Hypothalamus (tissue), 51 donors: ENCODE measurements at regions not wholly inside any gene's neighbourhood (a gene's known extent, or its start where the extent isn't known, plus 50 kb on each side); places are given as distances from the start of the nearest gene placed in this dataset.

Experiments used
- DNase-seq, 51 donors: peaks; one replicate each; lab custom pipeline; 2025; lab: John Stamatoyannopoulos, UW

- no peak for DNase-seq
These were observed 147.0 kb upstream of the NTM start for GRCh38 chr11:131223198-131223991.

- DNase-seq, result no peak
These were observed 142.0 kb upstream of the NTM start for GRCh38 chr11:131228378-131228777.

GRCh38 chr11:131229221-131229620 is 141.2 kb upstream of the NTM start:
- DNase-seq, result peak in 4 of 51 donors; percentile 5 to 23 (median 9)

GRCh38 chr11:131231317-131231940 is 139.0 kb upstream of the NTM start:
- DNase-seq, result no peak

- DNase-seq, result no peak
These were observed 138.2 kb upstream of the NTM start for GRCh38 chr11:131232261-131232660.

- no peak for DNase-seq
These were observed 136.2 kb upstream of the NTM start for GRCh38 chr11:131234221-131234620.

- no peak for DNase-seq
These were observed 134.8 kb upstream of the NTM start for GRCh38 chr11:131235328-131236298.

- DNase-seq, result no peak
These were observed 130.0 kb upstream of the NTM start for GRCh38 chr11:131240421-131240820.

- DNase-seq, result no peak
These were observed 127.9 kb upstream of the NTM start for GRCh38 chr11:131242476-131243000.

GRCh38 chr11:131246156-131246555 is 124.3 kb upstream of the NTM start:
- no peak for DNase-seq

GRCh38 chr11:131246663-131247062 is 123.8 kb upstream of the NTM start:
- DNase-seq, result peak in 45 of 51 donors; percentile 5 to 82 (median 49)

- no peak for DNase-seq
These were observed 121.8 kb upstream of the NTM start for GRCh38 chr11:131248588-131248987.

GRCh38 chr11:131253142-131253655 is 117.2 kb upstream of the NTM start:
- no peak for DNase-seq

GRCh38 chr11:131253656-131254151 is 116.7 kb upstream of the NTM start:
- peak in 10 of 51 donors; percentile 9 to 50 (median 24) for DNase-seq

- DNase-seq, result no peak
These were observed 116.2 kb upstream of the NTM start for GRCh38 chr11:131254254-131254653.

- DNase-seq, result no peak
These were observed 96.2 kb upstream of the NTM start for GRCh38 chr11:131274233-131274632.

GRCh38 chr11:131275580-131275979 is 94.8 kb upstream of the NTM start:
- DNase-seq, result peak in 21 of 51 donors; percentile 8 to 65 (median 39)

- peak in 32 of 51 donors; percentile 17 to 86 (median 53) for DNase-seq
These were observed 91.9 kb upstream of the NTM start for GRCh38 chr11:131278472-131278871.

GRCh38 chr11:131279654-131280384 is 90.6 kb upstream of the NTM start:
- DNase-seq, result no peak

GRCh38 chr11:131281316-131281715 is 89.1 kb upstream of the NTM start:
- DNase-seq, result no peak
